NK-92 treated with Interleukin-12 subunit alpha and Interleukin-12 subunit beta, amount 100 ng/mL, for 24 hours (cell line): ENCODE measurements at regions not wholly inside any gene's neighbourhood (a gene's known extent, or its start where the extent isn't known, plus 50 kb on each side); places are given as distances from the start of the nearest gene placed in this dataset.
"Not testable (repeated sequence)": the region's sequence is repeated elsewhere in the genome, so short reads cannot be mapped to it uniquely, and the experiment has no call there.

Experiments
- DNase-seq: peaks from one replicate; lab custom pipeline; 2025; lab: John Stamatoyannopoulos, UW

DNA sequence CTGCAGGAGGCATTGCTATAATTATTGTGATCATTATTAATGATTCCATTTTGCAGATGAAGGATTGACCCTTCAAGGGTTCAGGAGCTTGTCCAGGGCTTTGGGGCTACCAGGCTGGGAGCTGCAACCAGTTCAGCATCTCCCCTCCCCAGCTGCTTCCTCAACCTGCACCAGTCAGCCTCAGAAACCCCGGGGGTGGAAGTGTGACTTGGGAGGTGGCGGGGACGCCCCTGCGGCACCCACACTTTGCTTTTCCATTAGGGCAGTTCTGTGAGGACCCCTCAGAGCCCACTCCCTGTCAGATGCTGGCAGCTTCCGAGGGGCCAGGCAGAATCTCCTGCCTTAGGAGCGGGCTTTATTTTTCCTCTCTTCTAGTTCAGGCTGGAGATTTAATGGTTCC is 85.6 kb downstream of the OLFM1 start:
- DNase-seq, result no peak

DNA sequence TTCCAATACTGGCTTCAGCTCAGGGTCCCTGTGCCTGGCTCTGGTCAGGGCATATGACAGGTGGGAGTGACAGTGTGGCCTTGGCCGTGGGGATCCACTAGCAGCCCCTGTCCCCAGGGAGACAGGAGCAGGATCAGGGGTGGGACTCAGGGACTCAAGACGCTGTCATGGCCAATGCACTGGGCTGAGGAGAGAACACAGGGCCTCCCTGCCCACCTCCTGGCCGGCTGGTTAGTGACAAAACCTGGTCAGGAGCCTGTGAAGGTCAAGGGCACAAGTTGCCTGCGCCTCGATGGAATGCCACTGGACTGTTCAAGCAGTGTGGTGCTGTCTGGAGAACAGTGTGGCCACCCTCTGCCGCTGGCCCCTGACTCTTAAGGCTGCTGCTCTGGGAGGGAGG is 86.8 kb downstream of the OLFM1 start:
- no peak for DNase-seq

DNA sequence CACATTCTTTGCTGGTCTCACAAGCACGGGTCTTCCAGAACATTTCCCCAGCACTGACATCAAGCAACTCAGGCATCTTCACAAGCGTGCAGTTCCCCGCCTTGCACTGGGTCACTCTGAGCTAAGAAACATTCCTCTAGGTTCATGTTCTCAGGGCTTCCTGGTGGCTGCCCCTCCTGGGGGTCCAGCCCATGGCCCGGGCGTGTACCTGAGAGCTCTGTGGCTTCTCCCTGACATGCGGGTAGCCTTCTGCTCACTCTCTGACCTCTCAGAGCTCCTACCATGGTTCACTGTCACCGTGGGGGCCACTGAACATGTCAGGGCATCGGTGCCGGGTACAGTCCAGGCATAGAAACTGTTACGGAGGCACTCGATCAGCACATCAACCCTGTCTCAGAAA is 87.5 kb downstream of the OLFM1 start:
- DNase-seq, result no peak

DNA sequence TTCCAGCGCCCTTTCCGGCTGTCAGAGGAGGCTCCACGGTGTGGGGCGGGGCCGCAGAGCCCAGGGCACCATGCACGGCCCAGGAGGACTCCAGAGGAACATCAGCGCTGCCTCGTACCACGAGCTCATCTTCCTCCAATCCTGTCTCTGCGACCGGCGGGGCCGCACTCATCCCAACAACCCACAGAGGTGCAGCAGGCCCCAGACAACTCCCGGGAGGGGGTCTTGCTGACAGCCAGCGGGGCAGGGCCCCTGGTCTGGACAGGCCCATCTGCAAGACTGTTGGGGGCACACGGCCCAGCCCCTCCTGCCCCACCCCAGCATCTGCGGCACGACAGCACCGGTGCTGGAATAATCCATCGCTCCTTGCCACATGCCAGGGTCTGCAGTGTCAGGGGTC is 88.8 kb downstream of the OLFM1 start:
- DNase-seq, result no peak

DNA sequence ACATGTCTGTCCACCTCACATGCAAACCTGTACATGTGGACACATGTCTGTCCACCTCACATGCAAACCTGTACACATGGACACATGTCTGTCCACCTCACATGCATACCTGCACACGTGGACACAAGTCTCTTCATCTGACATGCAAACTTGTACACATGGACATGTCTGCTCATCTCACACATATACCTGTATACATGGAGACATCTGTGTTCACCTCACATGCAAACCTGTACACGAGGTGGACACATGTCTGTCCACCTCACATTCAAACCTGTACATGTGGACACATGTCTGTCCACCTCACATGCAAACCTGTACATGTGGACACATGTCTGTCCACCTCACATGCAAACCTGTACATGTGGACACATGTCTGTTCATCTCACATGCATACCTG is 90.1 kb downstream of the OLFM1 start:
- not testable (repeated sequence) for DNase-seq

DNA sequence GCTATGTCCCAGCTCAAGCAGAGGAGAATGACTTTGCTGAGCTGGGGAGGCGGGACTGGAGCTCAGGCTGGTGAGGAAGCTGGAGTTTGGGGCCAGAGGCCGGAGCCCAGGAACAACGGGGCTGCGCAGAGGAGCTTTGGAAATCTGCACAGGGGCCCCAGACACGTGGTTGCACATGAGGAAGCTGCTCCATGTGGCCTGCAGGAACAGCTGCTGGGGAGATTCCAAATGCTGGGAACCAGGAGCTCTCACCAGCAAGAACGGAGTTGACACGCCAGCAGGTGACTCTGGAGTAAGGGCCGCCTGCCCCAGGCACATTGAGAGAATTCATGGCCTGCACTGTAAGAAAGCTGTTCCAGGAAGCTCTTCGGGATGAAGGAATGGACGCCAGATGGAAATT is 91.0 kb downstream of the OLFM1 start:
- no peak for DNase-seq

DNA sequence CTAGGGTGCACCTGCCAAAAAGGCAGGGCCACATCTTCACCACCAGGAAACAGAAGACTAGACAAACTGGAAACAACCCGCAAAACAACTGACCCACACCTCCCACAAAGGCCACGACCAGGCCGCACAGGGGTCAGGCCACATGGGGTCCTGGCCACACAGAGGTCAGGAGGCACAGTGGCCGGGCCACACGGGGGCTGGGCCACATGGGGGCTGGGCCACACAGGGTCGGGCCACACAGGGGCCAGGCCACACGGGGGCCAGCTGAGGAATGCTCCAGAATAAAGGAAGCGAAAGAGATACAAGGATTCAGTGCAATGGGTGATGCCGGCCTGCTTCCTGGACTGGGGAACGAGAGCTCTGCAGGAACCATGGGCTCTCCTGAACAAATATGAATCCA is 91.6 kb downstream of the OLFM1 start:
- DNase-seq, result no peak

DNA sequence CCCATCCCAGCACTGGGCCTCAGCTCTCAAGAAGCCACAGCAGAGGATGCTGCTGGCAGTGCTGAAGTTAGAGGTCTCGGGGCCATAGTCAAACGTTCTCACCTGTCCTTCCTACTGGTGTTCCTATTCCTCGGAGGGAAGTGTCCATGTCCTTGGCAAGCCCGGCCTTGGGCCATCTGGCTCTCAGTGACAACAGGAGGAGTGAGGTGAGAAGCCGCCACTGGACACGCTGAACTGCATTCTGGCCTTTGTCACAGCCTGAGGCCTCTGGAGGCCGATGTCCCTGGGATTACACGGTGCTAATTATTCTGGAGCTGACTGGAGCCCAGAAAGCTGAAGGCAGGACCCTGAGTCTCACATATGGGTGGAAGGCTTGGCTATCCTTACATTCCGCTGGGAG is 92.5 kb downstream of the OLFM1 start:
- DNase-seq, result no peak

DNA sequence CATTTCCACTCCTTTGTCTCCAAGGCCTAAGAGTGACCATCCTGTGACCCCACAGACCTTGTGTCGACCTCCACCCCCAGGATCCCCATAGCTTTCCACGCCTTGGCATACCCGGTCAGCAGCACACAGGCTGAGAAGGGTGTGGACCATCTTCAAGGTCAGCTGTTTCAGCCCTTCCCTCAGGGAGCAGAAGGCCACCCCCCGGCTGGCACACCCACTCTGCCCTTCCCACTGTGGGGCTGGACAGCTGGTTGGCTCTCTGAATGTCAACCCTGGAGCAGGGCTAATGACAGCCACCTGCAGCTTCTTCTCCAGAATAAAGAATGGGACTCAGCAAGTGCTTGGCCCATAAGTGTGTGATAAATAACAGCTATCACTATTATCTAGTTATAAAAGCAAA is 93.1 kb downstream of the OLFM1 start:
- no peak for DNase-seq

DNA sequence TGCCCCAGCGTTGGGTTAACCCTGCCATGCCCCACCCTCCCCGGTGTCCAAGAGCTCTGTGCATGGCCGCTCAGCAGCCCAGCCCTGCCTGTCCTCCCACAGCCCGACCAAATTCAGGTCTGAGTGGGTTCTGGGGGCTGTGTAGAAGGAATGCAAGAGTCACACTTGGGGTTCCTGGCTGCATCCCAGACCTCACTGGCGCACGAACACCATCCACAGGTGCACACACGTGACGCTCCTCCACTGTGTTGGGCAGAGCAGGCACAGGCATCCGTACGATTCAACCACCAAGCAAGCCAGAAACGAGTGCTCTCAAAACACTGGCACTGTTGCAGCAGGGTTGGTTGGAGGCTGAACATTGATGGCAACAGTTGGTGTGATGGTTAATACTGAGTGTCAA is 93.9 kb downstream of the OLFM1 start:
- no peak for DNase-seq

DNA sequence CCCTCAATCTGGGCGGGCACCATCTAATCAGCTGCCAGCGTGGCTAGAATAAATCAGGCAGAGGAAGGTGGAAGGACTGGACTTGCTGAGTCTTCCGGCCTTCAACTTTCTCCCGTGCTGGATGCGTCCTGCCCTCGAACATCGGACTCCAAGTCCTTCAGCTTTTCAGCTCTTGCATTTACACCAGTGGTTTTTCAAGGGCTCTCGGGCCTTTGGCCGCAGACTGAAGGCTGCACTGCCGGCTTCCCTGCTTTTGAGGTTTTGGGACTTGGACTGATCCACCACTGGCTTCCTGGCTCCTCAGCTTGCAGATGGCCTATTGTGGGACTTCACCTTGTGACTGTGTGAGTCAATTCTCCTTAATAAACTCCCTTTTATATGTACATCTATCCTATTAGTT is 94.4 kb downstream of the OLFM1 start:
- not testable (repeated sequence) for DNase-seq

DNA sequence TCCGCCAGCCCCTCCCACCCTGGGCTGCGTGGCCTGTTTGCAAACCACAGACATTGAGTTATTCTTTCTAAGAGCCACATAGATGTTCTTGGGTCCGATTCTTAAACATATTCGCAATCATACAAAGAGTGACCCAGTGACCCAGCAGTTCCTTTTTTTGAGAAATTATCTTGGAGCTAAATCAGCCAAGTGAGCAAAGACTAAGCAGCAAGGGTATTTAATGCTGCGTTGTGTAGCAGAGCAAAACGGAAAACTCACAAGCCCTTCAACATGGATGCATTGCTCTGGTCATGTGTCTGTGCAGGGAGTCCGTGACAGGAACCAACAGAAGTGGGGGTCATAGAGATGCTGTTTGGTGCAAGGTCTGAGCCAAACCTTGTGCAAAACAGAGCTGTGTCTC is 95.6 kb downstream of the OLFM1 start:
- no peak for DNase-seq

DNA sequence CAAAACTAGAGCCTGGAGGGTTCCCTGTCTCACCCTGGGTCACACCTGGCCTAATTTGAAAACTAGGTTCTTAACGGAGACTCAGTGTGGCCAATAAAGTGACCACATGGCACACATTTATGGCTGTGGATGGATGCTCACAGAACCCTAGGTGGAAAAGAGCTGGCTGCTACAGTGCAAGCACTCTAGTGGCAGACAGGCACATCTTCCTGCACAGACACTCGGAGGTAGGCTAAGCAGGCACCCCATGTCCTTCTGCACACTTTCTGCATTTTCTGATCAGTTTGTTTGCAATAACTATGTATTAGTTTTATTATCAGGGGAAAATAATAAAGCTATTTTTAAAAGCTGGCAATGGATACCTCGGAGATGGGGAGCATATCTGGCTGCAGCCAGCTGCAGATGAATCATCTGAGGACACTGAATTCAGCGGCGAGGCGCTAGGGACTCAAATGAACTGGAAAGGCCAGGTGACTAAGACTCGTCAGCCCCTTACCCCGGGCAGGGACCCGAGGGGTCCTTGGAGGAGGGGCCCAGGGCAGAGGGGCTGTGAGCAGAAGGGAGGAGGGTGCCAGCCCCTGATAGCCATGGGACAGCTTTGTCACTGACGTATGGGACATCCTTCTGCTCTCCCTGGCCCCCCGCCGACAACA is 96.2 kb downstream of the OLFM1 start:
- no peak for DNase-seq

DNA sequence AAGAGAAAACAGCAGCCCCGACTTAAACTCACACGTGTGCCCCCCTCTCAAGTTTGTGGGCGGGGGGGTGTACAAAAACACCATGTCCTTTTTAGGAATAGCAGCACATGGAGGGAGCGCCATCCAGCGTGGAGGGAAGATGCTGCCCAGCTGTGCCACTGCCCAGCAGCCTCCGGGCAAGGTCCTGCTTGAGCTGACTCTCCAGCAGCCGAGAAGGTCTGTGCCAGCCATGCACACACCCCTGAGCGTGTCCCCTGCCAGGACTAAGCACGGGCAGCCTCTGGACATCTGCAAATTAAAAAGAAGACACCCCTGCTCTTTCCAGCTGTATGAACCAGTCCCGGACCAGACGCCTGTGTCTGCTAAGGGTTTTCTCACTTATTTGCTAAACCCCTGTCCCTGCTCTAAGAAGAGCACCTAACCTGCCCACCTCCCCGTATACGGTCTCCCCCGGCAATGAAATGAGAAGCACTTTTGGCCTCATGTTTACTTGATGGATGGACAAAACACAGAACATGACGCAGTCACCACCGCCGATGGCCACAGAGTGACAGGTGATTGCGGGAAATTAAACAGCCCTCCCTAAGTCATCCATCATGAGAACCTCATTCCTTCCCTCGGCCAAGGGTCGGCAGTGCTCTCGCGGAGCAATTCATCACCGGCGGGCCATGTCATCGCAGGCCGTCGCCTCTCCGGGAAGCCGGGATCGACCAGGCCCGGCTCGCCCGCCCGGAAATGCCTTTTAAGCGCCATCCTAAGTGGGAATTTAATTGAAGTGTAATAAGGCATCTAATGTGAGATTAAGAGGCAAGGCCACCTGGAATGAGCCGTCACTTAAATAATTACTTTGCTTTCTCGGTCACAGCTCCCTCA is 96.9 kb downstream of the OLFM1 start:
- DNase-seq, result no peak

DNA sequence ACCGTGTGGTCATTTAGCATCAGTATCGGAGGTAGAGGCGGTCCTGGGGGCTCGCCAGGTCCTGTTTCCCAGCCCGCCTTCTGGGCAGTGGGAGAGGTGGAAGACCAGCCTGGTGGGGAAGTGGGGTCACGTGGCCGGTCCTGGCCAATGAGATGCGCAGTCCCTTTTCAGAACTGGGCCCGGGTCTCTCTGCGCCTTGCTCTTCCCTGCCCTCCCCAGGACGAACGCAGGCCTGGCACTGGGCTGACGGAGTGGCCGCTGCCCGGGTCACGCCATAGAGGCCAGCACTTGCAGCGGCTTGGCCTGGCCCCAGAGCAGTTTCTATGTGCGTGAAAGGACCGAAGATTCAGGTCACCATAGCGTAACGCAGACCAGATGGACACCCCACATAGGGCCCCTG is 97.6 kb downstream of the OLFM1 start:
- DNase-seq, result no peak

DNA sequence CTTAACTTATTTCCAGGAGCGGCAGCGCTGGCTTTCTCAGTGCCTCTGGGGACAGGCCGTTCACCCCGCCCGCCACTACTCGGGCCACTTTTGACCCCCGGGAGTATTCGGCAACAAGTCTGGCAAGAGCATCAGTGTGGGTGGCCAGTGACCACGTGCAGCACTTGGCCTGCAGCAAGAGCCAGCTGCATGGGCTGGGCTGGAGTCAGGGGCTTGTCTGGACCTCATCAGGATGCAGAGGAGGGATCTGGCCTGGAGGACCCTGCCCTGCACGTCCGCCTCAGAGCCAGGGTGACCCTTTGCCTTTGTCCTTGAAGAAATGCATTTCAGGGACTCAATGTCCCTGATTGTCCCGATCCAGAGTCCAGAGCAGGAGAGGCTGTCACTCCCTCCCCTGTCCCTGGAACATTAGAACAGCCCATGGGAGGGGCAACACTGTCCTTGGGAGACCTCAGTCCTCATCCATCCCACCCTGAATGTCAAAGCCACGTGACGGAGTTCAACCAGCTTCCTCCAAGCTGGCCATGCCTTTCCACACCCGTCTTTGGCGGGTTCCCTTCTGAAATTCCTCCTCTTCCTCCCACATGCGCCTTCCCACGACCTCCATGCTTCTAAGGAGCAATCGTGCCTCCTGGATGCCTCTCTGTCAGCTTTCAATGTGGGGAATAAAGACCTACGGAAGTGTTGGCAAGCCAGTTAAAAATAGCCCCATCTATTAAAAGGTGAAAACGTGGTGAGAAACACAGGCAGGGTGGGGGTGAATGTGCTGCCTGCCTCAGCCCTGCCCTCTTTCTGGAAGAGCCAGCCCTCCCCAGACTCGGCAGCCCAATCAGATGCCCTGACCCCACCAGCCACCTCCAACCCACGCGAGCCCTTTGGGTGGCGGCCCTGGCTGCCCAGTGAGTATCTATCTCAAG is 99.0 kb downstream of the OLFM1 start:
- no peak for DNase-seq

DNA sequence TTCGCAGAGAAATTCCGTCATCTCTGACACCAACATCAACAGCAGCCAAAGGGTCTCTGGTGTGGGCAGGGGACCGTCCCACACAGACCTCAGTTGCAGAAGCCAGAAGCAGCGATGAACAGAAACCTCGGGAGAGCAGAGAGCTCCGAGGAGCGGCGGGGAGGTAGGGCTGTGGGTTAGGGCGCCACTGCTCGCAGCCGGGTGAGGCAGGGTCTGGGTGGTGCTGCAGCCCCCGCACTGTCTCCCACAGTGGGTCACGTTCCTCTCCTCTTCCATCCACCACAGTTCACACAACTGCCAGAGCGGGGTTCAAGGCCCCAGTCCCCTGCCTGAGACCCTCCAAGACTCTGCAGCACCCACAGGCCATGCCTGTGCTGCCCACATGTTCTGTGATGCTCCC is 99.9 kb downstream of the OLFM1 start:
- no peak for DNase-seq

DNA sequence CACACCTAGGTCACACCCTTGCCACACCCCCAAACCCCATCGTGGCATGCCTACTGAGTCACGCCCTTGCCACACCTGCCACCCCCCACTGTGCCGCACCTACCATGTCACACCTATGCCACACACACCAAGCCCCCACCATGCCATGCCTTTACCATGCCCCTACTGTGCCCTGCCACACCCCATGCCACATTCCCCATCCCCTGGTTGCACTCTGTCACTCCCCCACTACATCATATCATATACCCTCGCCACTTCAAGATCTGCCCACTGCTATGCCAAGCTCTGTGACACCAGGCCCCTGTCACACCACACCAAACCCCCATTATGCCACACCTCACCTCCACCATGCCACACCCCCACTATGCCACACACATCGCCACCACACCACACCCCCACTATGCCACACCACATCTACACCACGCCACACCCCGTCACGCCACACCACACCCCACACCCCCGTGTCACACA is 101.2 kb downstream of the OLFM1 start:
- no peak for DNase-seq

DNA sequence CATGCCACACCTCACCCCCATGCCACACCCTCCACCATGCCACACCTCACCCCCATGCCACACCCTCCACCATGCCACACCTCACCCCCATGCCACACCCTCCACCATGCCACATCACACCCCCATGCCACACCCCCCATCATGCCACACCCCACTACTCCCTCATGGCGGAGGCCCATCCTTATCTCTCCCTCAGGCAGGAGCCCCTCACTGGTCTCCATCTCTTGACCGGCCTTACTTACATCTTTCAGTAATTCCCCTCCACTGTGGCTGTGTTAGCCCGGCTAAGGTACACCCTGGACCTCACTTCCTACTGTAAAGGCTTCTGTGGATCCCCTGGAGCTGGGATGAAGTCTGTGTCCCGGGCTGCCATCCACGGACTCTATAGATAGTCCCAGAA is 102.0 kb downstream of the OLFM1 start:
- no peak for DNase-seq

DNA sequence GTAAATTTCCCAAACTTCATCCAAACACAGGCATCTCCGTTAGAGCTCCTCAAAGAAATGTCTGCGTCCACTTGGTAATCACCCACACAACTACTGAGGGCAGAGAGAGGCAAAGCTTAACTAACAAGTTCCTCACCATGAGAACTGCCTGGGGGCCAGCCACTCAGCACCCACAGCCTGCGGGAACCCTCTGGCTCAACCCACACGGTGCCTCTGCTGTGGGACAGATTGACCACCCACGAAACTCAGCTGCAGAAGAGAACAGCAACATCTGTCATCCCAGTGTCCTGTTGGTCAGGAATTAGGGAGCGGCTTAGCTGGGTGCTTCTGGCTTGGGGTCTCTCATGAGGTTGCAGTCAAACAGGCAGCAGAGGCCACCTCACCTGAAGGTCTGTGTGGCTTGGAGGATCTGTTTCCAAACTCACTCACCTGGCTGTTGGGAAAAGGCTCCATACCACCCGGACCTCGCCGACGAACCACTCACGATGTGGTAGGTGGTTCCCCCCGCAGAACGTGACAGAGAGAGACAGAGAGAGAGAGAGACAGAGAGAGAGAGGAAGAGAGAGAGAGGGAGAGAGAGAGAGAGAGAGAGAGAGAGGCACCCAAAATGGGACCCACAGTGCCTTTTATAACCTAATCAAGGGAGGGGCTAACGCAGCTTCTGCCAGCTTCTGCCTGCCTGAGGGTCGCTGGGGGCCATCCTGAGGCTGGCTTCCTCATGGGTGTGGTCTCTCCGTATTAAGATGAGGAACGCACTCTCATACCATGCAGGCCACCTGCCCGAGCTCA is 103.5 kb downstream of the OLFM1 start:
- no peak for DNase-seq

DNA sequence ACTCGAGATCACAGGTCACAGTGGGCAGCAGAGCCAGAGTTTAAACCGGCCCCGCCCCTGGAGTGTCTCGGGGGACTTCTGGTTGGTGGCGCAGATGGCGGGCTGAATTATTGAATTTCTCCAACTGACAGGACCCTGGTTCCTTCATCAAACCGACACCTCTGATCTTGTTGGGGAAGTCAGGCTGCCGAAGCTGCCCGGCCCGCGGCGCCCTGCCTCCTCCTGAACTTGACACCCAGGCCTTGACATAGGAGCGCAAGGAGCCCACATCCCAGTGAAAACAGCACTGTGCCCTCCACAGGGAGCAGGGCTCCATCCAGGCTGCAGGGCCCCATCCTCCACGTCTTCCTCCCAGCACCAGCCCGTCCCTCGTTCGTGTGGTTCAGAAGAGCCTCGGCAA is 105.2 kb downstream of the OLFM1 start:
- DNase-seq, result no peak

DNA sequence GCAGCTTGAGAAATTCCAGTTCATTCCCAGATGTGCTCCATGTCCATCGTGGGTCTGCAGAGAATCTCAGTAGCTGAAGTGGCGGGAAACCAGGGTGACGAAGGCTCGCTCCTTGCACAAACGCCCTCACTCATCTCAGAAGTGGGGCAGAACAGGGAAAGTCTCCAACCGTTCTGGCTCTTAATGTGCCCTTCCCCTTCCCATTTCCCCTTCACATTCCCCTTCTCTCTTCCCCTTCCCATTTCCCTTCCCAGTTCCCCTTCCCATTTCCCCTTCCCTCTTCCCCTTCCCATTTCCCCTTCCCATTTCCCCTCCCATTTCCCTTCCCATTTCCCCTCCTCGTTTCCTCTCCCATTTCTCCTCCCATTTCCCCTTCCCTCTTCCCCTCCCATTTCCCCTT is 108.5 kb downstream of the OLFM1 start:
- DNase-seq, result not testable (repeated sequence)
